Fibroblast of gingiva (primary cell): ENCODE measurements at regions not wholly inside any gene's neighbourhood (a gene's known extent, or its start where the extent isn't known, plus 50 kb on each side); places are given as distances from the start of the nearest gene placed in this dataset.

Source experiments
- DNase-seq: peaks from one replicate; pipeline ENCODE4 v3.0.0-alpha.2; 2011; ENCODE audit warnings: low read depth

- DNase-seq, result no peak
Observed at GRCh38 chr7:8937204-8937603, 503.8 kb downstream of the NXPH1 start.

GRCh38 chr7:8938044-8938805 lies 504.8 kb downstream of the NXPH1 start:
- DNase-seq, result no peak

- DNase-seq, result no peak
Observed at GRCh38 chr7:8939446-8939845, 506.0 kb downstream of the NXPH1 start.

GRCh38 chr7:8963722-8964121 lies 530.3 kb downstream of the NXPH1 start:
- DNase-seq, result no peak

GRCh38 chr7:8965177-8965576 lies 531.8 kb downstream of the NXPH1 start:
- DNase-seq, result no peak

- DNase-seq, result no peak
Observed at GRCh38 chr7:8973601-8974000, 540.2 kb downstream of the NXPH1 start.

- no peak for DNase-seq
Observed at GRCh38 chr7:8975681-8976080, 542.3 kb downstream of the NXPH1 start.

- DNase-seq, result no peak
Observed at GRCh38 chr7:8982338-8982992, 549.1 kb downstream of the NXPH1 start.

GRCh38 chr7:8985255-8985654 lies 551.8 kb downstream of the NXPH1 start:
- no peak for DNase-seq

GRCh38 chr7:8988267-8988666 lies 554.9 kb downstream of the NXPH1 start:
- DNase-seq, result no peak

- DNase-seq, result no peak
Observed at GRCh38 chr7:8991159-8991558, 557.8 kb downstream of the NXPH1 start.

GRCh38 chr7:8998762-8999161 lies 565.4 kb downstream of the NXPH1 start:
- DNase-seq, result no peak

- DNase-seq, result no peak
Observed at GRCh38 chr7:9013940-9014339, 580.5 kb downstream of the NXPH1 start.

- DNase-seq, result no peak
Observed at GRCh38 chr7:9017286-9017685, 583.9 kb downstream of the NXPH1 start.

- no peak for DNase-seq
Observed at GRCh38 chr7:9022456-9022855, 589.0 kb downstream of the NXPH1 start.

- no peak for DNase-seq
Observed at GRCh38 chr7:9023675-9024294, 590.4 kb downstream of the NXPH1 start.

GRCh38 chr7:9026121-9026520 lies 592.7 kb downstream of the NXPH1 start:
- DNase-seq, result no peak

GRCh38 chr7:9028012-9028411 lies 594.6 kb downstream of the NXPH1 start:
- no peak for DNase-seq

GRCh38 chr7:9029681-9030530 lies 596.5 kb downstream of the NXPH1 start:
- DNase-seq, result no peak

GRCh38 chr7:9030976-9031375 lies 597.6 kb downstream of the NXPH1 start:
- DNase-seq, result no peak

GRCh38 chr7:9031386-9031785 lies 598.0 kb downstream of the NXPH1 start:
- DNase-seq, result no peak

- no peak for DNase-seq
Observed at GRCh38 chr7:9036080-9036479, 602.7 kb downstream of the NXPH1 start.
